ENCODE measurements at regions not wholly inside any gene's neighbourhood (a gene's known extent, or its start where the extent isn't known, plus 50 kb on each side); places are given as distances from the start of the nearest gene placed in this dataset.

DNA sequence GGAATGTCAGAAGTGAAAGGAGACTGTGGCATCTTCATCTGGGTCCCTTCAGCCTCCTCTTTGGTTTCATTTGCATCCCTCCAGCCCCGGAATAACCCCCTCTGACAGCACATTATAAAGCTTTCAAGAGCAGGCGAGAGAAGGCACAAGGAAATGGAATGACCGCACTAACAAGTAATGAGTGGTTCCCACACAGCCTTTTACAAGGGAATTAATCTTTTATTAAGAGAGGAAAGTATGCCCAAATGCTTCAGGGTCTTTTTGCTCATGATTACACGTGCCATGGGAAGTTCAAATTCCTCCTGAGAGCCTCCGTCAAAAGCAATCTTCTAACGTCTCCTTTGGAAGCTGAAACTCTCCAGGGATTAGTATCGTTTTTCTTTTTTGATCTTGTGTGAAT, 347.0 kb downstream of the BTBD3 start:
- H3K9ac ChIP-seq (ENCODE audit: low read depth in 2 of 2, low read length in 2 of 2) = no peak overlapping the region
- no peak for DNase-seq
- H3K27ac ChIP-seq = no peak overlapping the region
- no peak overlapping the region for H3K4me3 ChIP-seq
- intact Hi-C loops (cut with DNase I) = no loop called here
- no peaks in the 10 kb centered on the region for H3K36me3 ChIP-seq
- H3K4me1 ChIP-seq = no peaks in the 10 kb centered on the region
- H3K27me3 ChIP-seq = no peaks in the 10 kb centered on the region
- no peaks in the 10 kb centered on the region for H3K9me3 ChIP-seq
- TF ChIP-seq, protein P1, sequence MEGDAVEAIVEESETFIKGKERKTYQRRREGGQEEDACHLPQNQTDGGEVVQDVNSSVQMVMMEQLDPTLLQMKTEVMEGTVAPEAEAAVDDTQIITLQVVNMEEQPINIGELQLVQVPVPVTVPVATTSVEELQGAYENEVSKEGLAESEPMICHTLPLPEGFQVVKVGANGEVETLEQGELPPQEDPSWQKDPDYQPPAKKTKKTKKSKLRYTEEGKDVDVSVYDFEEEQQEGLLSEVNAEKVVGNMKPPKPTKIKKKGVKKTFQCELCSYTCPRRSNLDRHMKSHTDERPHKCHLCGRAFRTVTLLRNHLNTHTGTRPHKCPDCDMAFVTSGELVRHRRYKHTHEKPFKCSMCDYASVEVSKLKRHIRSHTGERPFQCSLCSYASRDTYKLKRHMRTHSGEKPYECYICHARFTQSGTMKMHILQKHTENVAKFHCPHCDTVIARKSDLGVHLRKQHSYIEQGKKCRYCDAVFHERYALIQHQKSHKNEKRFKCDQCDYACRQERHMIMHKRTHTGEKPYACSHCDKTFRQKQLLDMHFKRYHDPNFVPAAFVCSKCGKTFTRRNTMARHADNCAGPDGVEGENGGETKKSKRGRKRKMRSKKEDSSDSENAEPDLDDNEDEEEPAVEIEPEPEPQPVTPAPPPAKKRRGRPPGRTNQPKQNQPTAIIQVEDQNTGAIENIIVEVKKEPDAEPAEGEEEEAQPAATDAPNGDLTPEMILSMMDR (IDR thresholded peaks at IDR 0.05) = no peak

DNA sequence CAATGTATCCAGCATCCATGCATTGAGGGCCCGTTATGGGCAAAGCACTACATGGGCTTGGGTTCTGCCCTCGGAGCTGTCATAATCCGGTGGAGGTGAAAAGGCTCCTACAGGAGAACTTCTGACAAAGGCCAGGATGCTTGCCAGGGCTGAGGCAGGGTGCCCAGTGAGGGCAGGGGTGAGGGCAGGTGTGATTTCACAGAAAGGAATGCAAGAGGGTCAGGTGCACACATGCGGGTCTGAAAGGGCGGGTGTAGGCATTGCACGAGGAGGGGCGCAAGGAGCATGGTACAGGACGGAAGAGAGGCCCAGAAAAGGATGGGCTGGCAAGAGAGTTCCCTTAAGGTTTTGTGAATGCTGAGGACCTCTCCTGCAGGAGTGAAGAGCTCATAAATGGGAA, 348.0 kb downstream of the BTBD3 start:
- Histone ChIP-seq H3K27ac (no peak overlapping the region), H3K9me3 (no peaks in the 10 kb centered on the region), H3K27me3 (no peaks in the 10 kb centered on the region), H3K4me3 (no peak overlapping the region), H3K36me3 (no peaks in the 10 kb centered on the region), H3K4me1 (no peaks in the 10 kb centered on the region), H3K9ac (ENCODE audit: low read depth in 2 of 2, low read length in 2 of 2) (no peak overlapping the region)
- intact Hi-C loops (cut with DNase I) = no loop called here
- DNase-seq = no peak
- TF ChIP-seq, protein P1 (IDR thresholded peaks at IDR 0.05) = no peak

DNA sequence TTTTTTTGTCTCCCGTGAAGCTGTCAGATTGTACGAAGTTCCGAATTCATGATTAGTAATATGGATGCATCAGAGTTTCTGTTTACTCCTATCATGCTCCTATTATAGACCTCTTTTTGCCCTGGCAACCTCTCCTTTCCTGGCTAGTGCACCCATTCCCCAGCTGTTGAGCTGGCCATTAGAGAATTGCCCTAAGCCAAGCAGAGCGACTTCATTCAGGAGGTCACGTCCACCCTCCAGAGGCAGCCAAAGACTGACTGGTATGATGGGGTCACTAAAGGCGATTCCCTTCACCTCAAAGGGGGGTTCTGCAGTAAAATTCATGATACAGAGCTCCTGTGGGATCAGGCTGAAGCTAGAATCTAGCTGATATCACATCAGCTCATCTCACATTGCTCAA, 351.9 kb downstream of the BTBD3 start:
- H3K36me3 ChIP-seq = no peaks in the 10 kb centered on the region

GRCh38 chr20:12270863-12271262, 353.2 kb downstream of the BTBD3 start:
- Histone ChIP-seq H3K36me3 (no peaks in the 10 kb centered on the region), H3K9ac (ENCODE audit: low read depth in 2 of 2, low read length in 2 of 2) (no peak overlapping the region), H3K4me3 (no peak overlapping the region), H3K4me1 (no peaks in the 10 kb centered on the region), H3K27me3 (no peaks in the 10 kb centered on the region), H3K27ac (no peak overlapping the region), H3K9me3 (no peaks in the 10 kb centered on the region)
- intact Hi-C loops (cut with DNase I) = no loop called here
- no peak for DNase-seq
- TF ChIP-seq, protein P1 (IDR thresholded peaks at IDR 0.05) = no peak

More for the DNA sequence above, 351.9 kb downstream of the BTBD3 start:
- intact Hi-C loops (cut with DNase I) = no loop called here
- no peak overlapping the region for H3K27ac ChIP-seq
- TF ChIP-seq, protein P1 (IDR thresholded peaks at IDR 0.05) = no peak
- no peaks in the 10 kb centered on the region for H3K9me3 ChIP-seq
- H3K9ac ChIP-seq (ENCODE audit: low read depth in 2 of 2, low read length in 2 of 2) = no peak overlapping the region
- no peak for DNase-seq
- no peaks in the 10 kb centered on the region for H3K4me1 ChIP-seq
- no peak overlapping the region for H3K4me3 ChIP-seq
- H3K27me3 ChIP-seq = no peaks in the 10 kb centered on the region

GRCh38 chr20:12276011-12276673, 358.4 kb downstream of the BTBD3 start:
- Histone ChIP-seq H3K9ac (ENCODE audit: low read depth in 2 of 2, low read length in 2 of 2) (no peak overlapping the region), H3K36me3 (no peaks in the 10 kb centered on the region), H3K4me3 (no peak overlapping the region), H3K9me3 (no peaks in the 10 kb centered on the region), H3K27ac (no peak overlapping the region), H3K27me3 (no peaks in the 10 kb centered on the region), H3K4me1 (no peaks in the 10 kb centered on the region)
- intact Hi-C loops (cut with DNase I) = no loop called here
- TF ChIP-seq, protein P1 (IDR thresholded peaks at IDR 0.05) = no peak
- no peak for DNase-seq
